ENCODE measurements at regions not wholly inside any gene's neighbourhood (a gene's known extent, or its start where the extent isn't known, plus 50 kb on each side); places are given as distances from the start of the nearest gene placed in this dataset.

GRCh38 chr5:6218116-6218515 is 160.2 kb downstream of the MED10 start:
- no peaks in the 10 kb centered on the region for H3K9me3 ChIP-seq (ENCODE audit: control insufficient read depth, low read length)
- no peak overlapping the region for H3K4me3 ChIP-seq (ENCODE audit: extremely low read depth, insufficient read depth, low read length, poor library complexity, severe bottlenecking)
- H3K36me3 ChIP-seq (ENCODE audit: control insufficient read depth, insufficient read depth, low read length) = no peaks in the 10 kb centered on the region
- H3K4me1 ChIP-seq (ENCODE audit: control insufficient read depth, insufficient read depth, low read length, poor library complexity, severe bottlenecking) = no peaks in the 10 kb centered on the region
- no peak overlapping the region for H3K27ac ChIP-seq (ENCODE audit: low read depth, low read length, severe bottlenecking)
- WGBS, 2 experiments (ENCODE audit: insufficient coverage in 2 of 2) = 86 to 89% methylated on average over 6 of the region's 7 CpGs

GRCh38 chr5:6216471-6217075 is 161.8 kb downstream of the MED10 start:
- Histone ChIP-seq H3K27ac (ENCODE audit: low read depth, low read length, severe bottlenecking) (no peak overlapping the region), H3K4me3 (ENCODE audit: extremely low read depth, insufficient read depth, low read length, poor library complexity, severe bottlenecking) (no peak overlapping the region), H3K4me1 (ENCODE audit: control insufficient read depth, insufficient read depth, low read length, poor library complexity, severe bottlenecking) (no peaks in the 10 kb centered on the region), H3K36me3 (ENCODE audit: control insufficient read depth, insufficient read depth, low read length) (no peaks in the 10 kb centered on the region), H3K9me3 (ENCODE audit: control insufficient read depth, low read length) (no peaks in the 10 kb centered on the region)
- whole genome bisulfite sequencing, 2 experiments (ENCODE audit: insufficient coverage in 2 of 2) = 90 to 93% methylated on average over 8 of the region's 9 CpGs

GRCh38 chr5:6215891-6216290 is 162.5 kb downstream of the MED10 start:
- no peaks in the 10 kb centered on the region for H3K9me3 ChIP-seq (ENCODE audit: control insufficient read depth, low read length)
- no peak overlapping the region for H3K27ac ChIP-seq (ENCODE audit: low read depth, low read length, severe bottlenecking)
- H3K4me3 ChIP-seq (ENCODE audit: extremely low read depth, insufficient read depth, low read length, poor library complexity, severe bottlenecking) = no peak overlapping the region
- no peaks in the 10 kb centered on the region for H3K4me1 ChIP-seq (ENCODE audit: control insufficient read depth, insufficient read depth, low read length, poor library complexity, severe bottlenecking)
- H3K36me3 ChIP-seq (ENCODE audit: control insufficient read depth, insufficient read depth, low read length) = no peaks in the 10 kb centered on the region
- 83 to 87% methylated on average over 5 to 7 of the region's 8 CpGs for WGBS, 2 experiments (ENCODE audit: insufficient coverage in 2 of 2)

- Histone ChIP-seq H3K36me3 (ENCODE audit: control insufficient read depth, insufficient read depth, low read length) (no peaks in the 10 kb centered on the region), H3K4me3 (ENCODE audit: extremely low read depth, insufficient read depth, low read length, poor library complexity, severe bottlenecking) (no peak overlapping the region), H3K27ac (ENCODE audit: low read depth, low read length, severe bottlenecking) (no peak overlapping the region), H3K9me3 (ENCODE audit: control insufficient read depth, low read length) (no peaks in the 10 kb centered on the region), H3K4me1 (ENCODE audit: control insufficient read depth, insufficient read depth, low read length, poor library complexity, severe bottlenecking) (no peaks in the 10 kb centered on the region)
- no CpG with 5 or more reads among the region's 1 CpG for WGBS, 2 experiments (ENCODE audit: insufficient coverage in 2 of 2)
These were observed 166.1 kb downstream of the MED10 start for GRCh38 chr5:6212244-6212643.

- H3K36me3 ChIP-seq (ENCODE audit: control insufficient read depth, insufficient read depth, low read length) = no peaks in the 10 kb centered on the region
- 73 to 78% methylated on average over 1 of the region's 1 CpG for WGBS, 2 experiments (ENCODE audit: insufficient coverage in 2 of 2)
- no peaks in the 10 kb centered on the region for H3K9me3 ChIP-seq (ENCODE audit: control insufficient read depth, low read length)
- H3K4me1 ChIP-seq (ENCODE audit: control insufficient read depth, insufficient read depth, low read length, poor library complexity, severe bottlenecking) = no peaks in the 10 kb centered on the region
- H3K27ac ChIP-seq (ENCODE audit: low read depth, low read length, severe bottlenecking) = no peak overlapping the region
- H3K4me3 ChIP-seq (ENCODE audit: extremely low read depth, insufficient read depth, low read length, poor library complexity, severe bottlenecking) = no peak overlapping the region
These were observed 171.8 kb downstream of the MED10 start for GRCh38 chr5:6206501-6206900.

- H3K4me1 ChIP-seq (ENCODE audit: control insufficient read depth, insufficient read depth, low read length, poor library complexity, severe bottlenecking) = no peaks in the 10 kb centered on the region
- 93 to 96% methylated on average over 3 to 4 of the region's 4 CpGs for WGBS, 2 experiments (ENCODE audit: insufficient coverage in 2 of 2)
- H3K9me3 ChIP-seq (ENCODE audit: control insufficient read depth, low read length) = no peaks in the 10 kb centered on the region
- H3K4me3 ChIP-seq (ENCODE audit: extremely low read depth, insufficient read depth, low read length, poor library complexity, severe bottlenecking) = no peak overlapping the region
- H3K27ac ChIP-seq (ENCODE audit: low read depth, low read length, severe bottlenecking) = no peak overlapping the region
- H3K36me3 ChIP-seq (ENCODE audit: control insufficient read depth, insufficient read depth, low read length) = no peaks in the 10 kb centered on the region
These were observed 175.4 kb downstream of the MED10 start for GRCh38 chr5:6202968-6203365.

GRCh38 chr5:6202149-6202967 is 176.0 kb downstream of the MED10 start:
- no peak overlapping the region for H3K4me3 ChIP-seq (ENCODE audit: extremely low read depth, insufficient read depth, low read length, poor library complexity, severe bottlenecking)
- H3K4me1 ChIP-seq (ENCODE audit: control insufficient read depth, insufficient read depth, low read length, poor library complexity, severe bottlenecking) = no peaks in the 10 kb centered on the region
- no peak overlapping the region for H3K27ac ChIP-seq (ENCODE audit: low read depth, low read length, severe bottlenecking)
- H3K9me3 ChIP-seq (ENCODE audit: control insufficient read depth, low read length) = no peaks in the 10 kb centered on the region
- 89 to 92% methylated on average over 4 to 6 of the region's 6 CpGs for WGBS, 2 experiments (ENCODE audit: insufficient coverage in 2 of 2)
- H3K36me3 ChIP-seq (ENCODE audit: control insufficient read depth, insufficient read depth, low read length) = no peaks in the 10 kb centered on the region

GRCh38 chr5:6201631-6202030 is 176.7 kb downstream of the MED10 start:
- Histone ChIP-seq H3K4me3 (ENCODE audit: extremely low read depth, insufficient read depth, low read length, poor library complexity, severe bottlenecking) (no peak overlapping the region), H3K4me1 (ENCODE audit: control insufficient read depth, insufficient read depth, low read length, poor library complexity, severe bottlenecking) (no peaks in the 10 kb centered on the region), H3K9me3 (ENCODE audit: control insufficient read depth, low read length) (no peaks in the 10 kb centered on the region), H3K27ac (ENCODE audit: low read depth, low read length, severe bottlenecking) (no peak overlapping the region), H3K36me3 (ENCODE audit: control insufficient read depth, insufficient read depth, low read length) (no peaks in the 10 kb centered on the region)
- 89 to 97% methylated on average over 3 to 5 of the region's 6 CpGs for WGBS, 2 experiments (ENCODE audit: insufficient coverage in 2 of 2)

- Histone ChIP-seq H3K36me3 (ENCODE audit: control insufficient read depth, insufficient read depth, low read length) (no peaks in the 10 kb centered on the region), H3K27ac (ENCODE audit: low read depth, low read length, severe bottlenecking) (no peak overlapping the region), H3K4me3 (ENCODE audit: extremely low read depth, insufficient read depth, low read length, poor library complexity, severe bottlenecking) (no peak overlapping the region), H3K9me3 (ENCODE audit: control insufficient read depth, low read length) (no peaks in the 10 kb centered on the region), H3K4me1 (ENCODE audit: control insufficient read depth, insufficient read depth, low read length, poor library complexity, severe bottlenecking) (no peaks in the 10 kb centered on the region)
- WGBS, 2 experiments (ENCODE audit: insufficient coverage in 2 of 2) = 75 to 100% methylated on average over 1 to 3 of the region's 5 CpGs
These were observed 179.8 kb downstream of the MED10 start for GRCh38 chr5:6198531-6198930.

GRCh38 chr5:6197427-6197826 is 180.9 kb downstream of the MED10 start:
- 69 to 90% methylated on average over 2 to 7 of the region's 7 CpGs for WGBS, 2 experiments (ENCODE audit: insufficient coverage in 2 of 2)
- Histone ChIP-seq H3K36me3 (ENCODE audit: control insufficient read depth, insufficient read depth, low read length) (no peaks in the 10 kb centered on the region), H3K4me3 (ENCODE audit: extremely low read depth, insufficient read depth, low read length, poor library complexity, severe bottlenecking) (no peak overlapping the region), H3K27ac (ENCODE audit: low read depth, low read length, severe bottlenecking) (no peak overlapping the region), H3K4me1 (ENCODE audit: control insufficient read depth, insufficient read depth, low read length, poor library complexity, severe bottlenecking) (no peaks in the 10 kb centered on the region), H3K9me3 (ENCODE audit: control insufficient read depth, low read length) (no peaks in the 10 kb centered on the region)

- Histone ChIP-seq H3K4me1 (ENCODE audit: control insufficient read depth, insufficient read depth, low read length, poor library complexity, severe bottlenecking) (no peaks in the 10 kb centered on the region), H3K27ac (ENCODE audit: low read depth, low read length, severe bottlenecking) (no peak overlapping the region), H3K4me3 (ENCODE audit: extremely low read depth, insufficient read depth, low read length, poor library complexity, severe bottlenecking) (no peak overlapping the region), H3K9me3 (ENCODE audit: control insufficient read depth, low read length) (no peaks in the 10 kb centered on the region), H3K36me3 (ENCODE audit: control insufficient read depth, insufficient read depth, low read length) (no peaks in the 10 kb centered on the region)
- 79 to 88% methylated on average over 8 to 9 of the region's 9 CpGs for WGBS, 2 experiments (ENCODE audit: insufficient coverage in 2 of 2)
These were observed 182.5 kb downstream of the MED10 start for GRCh38 chr5:6195711-6196358.

Measured in mesodermal cell (in vitro differentiated cells).